Stimulated activated CD4-positive, alpha-beta T cell treated with anti-CD3 and anti-CD28 coated beads, Interleukin-12 subunit alpha, Interleukin-12 subunit beta, amount 100 ng/mL, for 48 hours (primary cell): ENCODE measurements at regions not wholly inside any gene's neighbourhood (a gene's known extent, or its start where the extent isn't known, plus 50 kb on each side); places are given as distances from the start of the nearest gene placed in this dataset.

ENCODE experiments used
- DNase-seq, 3 donors: peaks; one replicate each; pipeline ENCODE4 v3.0.0-alpha.2; 2020; ENCODE audit warnings: low read depth in 2 of 3, low spot score in 1 of 3

GRCh38 chr13:73765651-73766384 is 368.4 kb downstream of the KLF12 start:
- DNase-seq: peak; percentile 44 to 58 (median 55)

- DNase-seq: no peak
Observed at GRCh38 chr13:73759434-73759833, 374.8 kb downstream of the KLF12 start.

GRCh38 chr13:73757481-73758233 is 376.5 kb downstream of the KLF12 start:
- DNase-seq: no peak

GRCh38 chr13:73754727-73755292 is 379.4 kb downstream of the KLF12 start:
- DNase-seq: peak in 1 of 3 donors; percentile 62

GRCh38 chr13:73754241-73754640 is 380.0 kb downstream of the KLF12 start:
- no peak for DNase-seq

GRCh38 chr13:73751290-73751689 is 382.9 kb downstream of the KLF12 start:
- no peak for DNase-seq

- no peak for DNase-seq
Observed at GRCh38 chr13:73748404-73748803, 385.8 kb downstream of the KLF12 start.

GRCh38 chr13:73745190-73745589 is 389.0 kb downstream of the KLF12 start:
- no peak for DNase-seq

- DNase-seq: no peak
Observed at GRCh38 chr13:73742982-73743381, 391.2 kb downstream of the KLF12 start.

- DNase-seq: no peak
Observed at GRCh38 chr13:73741742-73742141, 392.5 kb downstream of the KLF12 start.

- no peak for DNase-seq
Observed at GRCh38 chr13:73741111-73741510, 393.1 kb downstream of the KLF12 start.

GRCh38 chr13:73740666-73741065 is 393.5 kb downstream of the KLF12 start:
- no peak for DNase-seq

- DNase-seq: no peak
Observed at GRCh38 chr13:73739394-73739793, 394.8 kb downstream of the KLF12 start.

GRCh38 chr13:73738626-73739025 is 395.6 kb downstream of the KLF12 start:
- no peak for DNase-seq

GRCh38 chr13:73737214-73737613 is 397.0 kb downstream of the KLF12 start:
- DNase-seq: no peak

GRCh38 chr13:73733706-73734105 is 400.5 kb downstream of the KLF12 start:
- no peak for DNase-seq

GRCh38 chr13:73732350-73732749 is 401.9 kb downstream of the KLF12 start:
- DNase-seq: no peak

GRCh38 chr13:73731564-73731963 is 402.6 kb downstream of the KLF12 start:
- no peak for DNase-seq

GRCh38 chr13:73730014-73730413 is 404.2 kb downstream of the KLF12 start:
- DNase-seq: no peak

GRCh38 chr13:73729046-73729445 is 405.2 kb downstream of the KLF12 start:
- no peak for DNase-seq

GRCh38 chr13:73722120-73722519 is 412.1 kb downstream of the KLF12 start:
- peak in 1 of 3 donors; percentile 10 for DNase-seq

GRCh38 chr13:73721571-73721970 is 412.6 kb downstream of the KLF12 start:
- DNase-seq: no peak
